ENCODE measurements at regions not wholly inside any gene's neighbourhood (a gene's known extent, or its start where the extent isn't known, plus 50 kb on each side); places are given as distances from the start of the nearest gene placed in this dataset.

GRCh38 chr10:57807906-57808305 is 459.8 kb downstream of the IPMK start:
- H3K36me3 ChIP-seq (replicated peaks; ENCODE audit: insufficient read depth, low read depth): no peaks in the 10 kb centered on the region
- DNase-seq (ENCODE audit: low spot score): no peak
- no peaks in the 10 kb centered on the region for H3K27me3 ChIP-seq
- H4K20me1 ChIP-seq (ENCODE audit: insufficient read depth, poor library complexity, severe bottlenecking): no peaks in the 10 kb centered on the region
- no peak for TF ChIP-seq EZH2phosphoT487 (IDR thresholded peaks at IDR 0.05; ENCODE audit: low read depth, severe bottlenecking, unreplicated experiment)
- no peak for TF ChIP-seq EZH2 (IDR thresholded peaks at IDR 0.05; ENCODE audit: borderline replicate concordance)
- TF ChIP-seq, protein P1, sequence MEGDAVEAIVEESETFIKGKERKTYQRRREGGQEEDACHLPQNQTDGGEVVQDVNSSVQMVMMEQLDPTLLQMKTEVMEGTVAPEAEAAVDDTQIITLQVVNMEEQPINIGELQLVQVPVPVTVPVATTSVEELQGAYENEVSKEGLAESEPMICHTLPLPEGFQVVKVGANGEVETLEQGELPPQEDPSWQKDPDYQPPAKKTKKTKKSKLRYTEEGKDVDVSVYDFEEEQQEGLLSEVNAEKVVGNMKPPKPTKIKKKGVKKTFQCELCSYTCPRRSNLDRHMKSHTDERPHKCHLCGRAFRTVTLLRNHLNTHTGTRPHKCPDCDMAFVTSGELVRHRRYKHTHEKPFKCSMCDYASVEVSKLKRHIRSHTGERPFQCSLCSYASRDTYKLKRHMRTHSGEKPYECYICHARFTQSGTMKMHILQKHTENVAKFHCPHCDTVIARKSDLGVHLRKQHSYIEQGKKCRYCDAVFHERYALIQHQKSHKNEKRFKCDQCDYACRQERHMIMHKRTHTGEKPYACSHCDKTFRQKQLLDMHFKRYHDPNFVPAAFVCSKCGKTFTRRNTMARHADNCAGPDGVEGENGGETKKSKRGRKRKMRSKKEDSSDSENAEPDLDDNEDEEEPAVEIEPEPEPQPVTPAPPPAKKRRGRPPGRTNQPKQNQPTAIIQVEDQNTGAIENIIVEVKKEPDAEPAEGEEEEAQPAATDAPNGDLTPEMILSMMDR (IDR thresholded peaks at IDR 0.05; ENCODE audit: poor library complexity): no peak
- H2AFZ ChIP-seq: no peak overlapping the region
- no peaks in the 10 kb centered on the region for H3K79me2 ChIP-seq
- no peak overlapping the region for H3K4me2 ChIP-seq
- no peaks in the 10 kb centered on the region for H3K9me3 ChIP-seq (ENCODE audit: low read depth)
- no peak overlapping the region for H3K4me3 ChIP-seq
- no peaks in the 10 kb centered on the region for H3K4me1 ChIP-seq (ENCODE audit: insufficient read depth)
- H3K9me2 ChIP-seq (replicated peaks; ENCODE audit: insufficient read depth): no peaks in the 10 kb centered on the region
- WGBS (ENCODE audit: low lambda C conversion rate, missing lambda C conversion rate): 68% methylated on average over 5 of the region's 5 CpGs
- no peak overlapping the region for H3K27ac ChIP-seq

DNA sequence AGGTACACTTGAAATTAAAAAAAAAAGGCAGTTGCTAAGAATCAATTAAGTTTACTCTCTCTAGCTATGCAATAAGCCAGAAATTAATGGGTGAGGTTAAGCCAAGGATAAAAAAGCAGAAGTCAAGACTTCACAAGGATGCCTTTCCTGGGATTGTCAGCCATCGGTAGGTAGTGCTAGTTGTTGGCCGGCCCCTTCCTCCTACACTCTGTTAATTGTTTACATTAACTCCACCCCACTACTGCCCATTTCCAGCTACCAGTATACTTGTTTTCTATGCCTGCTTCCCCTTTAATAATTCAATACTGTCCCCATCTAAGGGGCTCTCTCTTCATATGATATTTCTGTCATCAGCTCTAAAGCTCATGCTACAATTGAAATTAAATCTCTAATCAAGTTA is 461.0 kb downstream of the IPMK start:
- Histone ChIP-seq H3K4me1 (ENCODE audit: insufficient read depth) (no peaks in the 10 kb centered on the region), H2AFZ (no peak overlapping the region), H3K9me2 (replicated peaks; ENCODE audit: insufficient read depth) (no peaks in the 10 kb centered on the region), H3K4me3 (no peak overlapping the region), H3K9me3 (ENCODE audit: low read depth) (no peaks in the 10 kb centered on the region), H3K4me2 (no peak overlapping the region), H3K27me3 (no peaks in the 10 kb centered on the region), H4K20me1 (ENCODE audit: insufficient read depth, poor library complexity, severe bottlenecking) (no peaks in the 10 kb centered on the region), H3K27ac (no peak overlapping the region), H3K36me3 (replicated peaks; ENCODE audit: insufficient read depth, low read depth) (no peaks in the 10 kb centered on the region), H3K79me2 (no peaks in the 10 kb centered on the region)
- DNase-seq (ENCODE audit: low spot score): no peak
- TF ChIP-seq, protein P1 (IDR thresholded peaks at IDR 0.05; ENCODE audit: poor library complexity): no peak
- no peak for TF ChIP-seq EZH2 (IDR thresholded peaks at IDR 0.05; ENCODE audit: borderline replicate concordance)
- 80% methylated on average over 2 of the region's 2 CpGs for WGBS (ENCODE audit: low lambda C conversion rate, missing lambda C conversion rate)

DNA sequence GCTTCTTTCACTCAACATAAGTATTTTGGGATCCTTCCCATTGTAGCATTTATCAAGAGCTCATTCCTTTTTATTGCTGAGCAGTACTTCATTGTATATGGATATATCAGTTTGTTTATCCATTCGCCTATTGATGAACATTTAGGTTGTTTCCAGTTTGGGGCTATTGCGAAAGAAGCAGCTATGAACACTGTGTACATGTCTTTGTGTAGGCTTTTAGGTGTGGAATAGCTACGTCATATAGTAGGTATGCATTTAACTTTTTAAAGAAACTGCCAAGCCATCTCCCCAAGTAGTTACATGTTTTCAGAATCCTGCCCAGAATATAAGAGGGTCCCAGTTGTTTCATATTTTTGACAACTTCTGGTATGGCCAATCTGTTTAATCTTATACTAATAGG is 468.1 kb downstream of the IPMK start:
- no peaks in the 10 kb centered on the region for H3K4me1 ChIP-seq (ENCODE audit: insufficient read depth)
- DNase-seq (ENCODE audit: low spot score): no peak
- H3K36me3 ChIP-seq (replicated peaks; ENCODE audit: insufficient read depth, low read depth): no peaks in the 10 kb centered on the region
- no peaks in the 10 kb centered on the region for H4K20me1 ChIP-seq (ENCODE audit: insufficient read depth, poor library complexity, severe bottlenecking)
- no peaks in the 10 kb centered on the region for H3K27me3 ChIP-seq
- H3K27ac ChIP-seq: no peak overlapping the region
- no peak overlapping the region for H3K4me2 ChIP-seq
- no peak overlapping the region for H2AFZ ChIP-seq
- H3K4me3 ChIP-seq: no peak overlapping the region
- no peaks in the 10 kb centered on the region for H3K9me3 ChIP-seq (ENCODE audit: low read depth)
- no peaks in the 10 kb centered on the region for H3K79me2 ChIP-seq
- WGBS (ENCODE audit: low lambda C conversion rate, missing lambda C conversion rate): 91% methylated on average over 3 of the region's 3 CpGs
- no peak for TF ChIP-seq EZH2phosphoT487 (IDR thresholded peaks at IDR 0.05; ENCODE audit: low read depth, severe bottlenecking, unreplicated experiment)
- TF ChIP-seq, protein P1 (IDR thresholded peaks at IDR 0.05; ENCODE audit: poor library complexity): no peak
- no peak for TF ChIP-seq EZH2 (IDR thresholded peaks at IDR 0.05; ENCODE audit: borderline replicate concordance)
- H3K9me2 ChIP-seq (replicated peaks; ENCODE audit: insufficient read depth): no peaks in the 10 kb centered on the region

- no peak overlapping the region for H3K4me3 ChIP-seq
- no peak overlapping the region for H2AFZ ChIP-seq
- no peak overlapping the region for H3K27ac ChIP-seq
- H3K4me1 ChIP-seq (ENCODE audit: insufficient read depth): no peaks in the 10 kb centered on the region
- no peak for DNase-seq (ENCODE audit: low spot score)
- 43% methylated on average over 3 of the region's 3 CpGs for WGBS (ENCODE audit: low lambda C conversion rate, missing lambda C conversion rate)
- no peaks in the 10 kb centered on the region for H3K9me3 ChIP-seq (ENCODE audit: low read depth)
- H4K20me1 ChIP-seq (ENCODE audit: insufficient read depth, poor library complexity, severe bottlenecking): no peaks in the 10 kb centered on the region
- H3K4me2 ChIP-seq: no peak overlapping the region
- no peaks in the 10 kb centered on the region for H3K36me3 ChIP-seq (replicated peaks; ENCODE audit: insufficient read depth, low read depth)
- H3K79me2 ChIP-seq: no peaks in the 10 kb centered on the region
- no peaks in the 10 kb centered on the region for H3K9me2 ChIP-seq (replicated peaks; ENCODE audit: insufficient read depth)
- TF ChIP-seq EZH2 (IDR thresholded peaks at IDR 0.05; ENCODE audit: borderline replicate concordance): no peak
- H3K27me3 ChIP-seq: no peaks in the 10 kb centered on the region
These were observed 468.9 kb downstream of the IPMK start for GRCh38 chr10:57798830-57799229.

Measured in hepatocyte (in vitro differentiated cells).